CD1c-positive myeloid dendritic cell (primary cell): ENCODE measurements at regions not wholly inside any gene's neighbourhood (a gene's known extent, or its start where the extent isn't known, plus 50 kb on each side); places are given as distances from the start of the nearest gene placed in this dataset.
A peak's percentile ranks its signal among the peaks of the same experiment; 100 is the strongest.
"Not testable (repeated sequence)": the region's sequence is repeated elsewhere in the genome, so short reads cannot be mapped to it uniquely, and the experiment has no call there.

Source experiments
- DNase-seq: peaks from one replicate; pipeline ENCODE4 v3.0.0-alpha.2; 2016; ENCODE audit errors: extremely low spot score

GRCh38 chr13:46466074-46466473 lies 79.0 kb upstream of the RUBCNL start:
- DNase-seq, result not testable (repeated sequence)

GRCh38 chr13:46463719-46464118 lies 76.7 kb upstream of the RUBCNL start:
- no peak for DNase-seq

- not testable (repeated sequence) for DNase-seq
Observed at GRCh38 chr13:46460223-46460622, 73.2 kb upstream of the RUBCNL start.

- not testable (repeated sequence) for DNase-seq
Observed at GRCh38 chr13:46457255-46457654, 70.2 kb upstream of the RUBCNL start.

GRCh38 chr13:46455924-46456323 lies 68.9 kb upstream of the RUBCNL start:
- DNase-seq, result peak; percentile 71

GRCh38 chr13:46451145-46451544 lies 64.1 kb upstream of the RUBCNL start:
- not testable (repeated sequence) for DNase-seq

- DNase-seq, result not testable (repeated sequence)
Observed at GRCh38 chr13:46449949-46450348, 62.9 kb upstream of the RUBCNL start.

GRCh38 chr13:46448148-46448547 lies 61.1 kb upstream of the RUBCNL start:
- DNase-seq, result not testable (repeated sequence)

GRCh38 chr13:46437808-46438404 lies 50.9 kb upstream of the RUBCNL start:
- DNase-seq, result not testable (repeated sequence)
